RKO (cell line): ENCODE measurements at regions not wholly inside any gene's neighbourhood (a gene's known extent, or its start where the extent isn't known, plus 50 kb on each side); places are given as distances from the start of the nearest gene placed in this dataset.
"Not testable (repeated sequence)": the region's sequence is repeated elsewhere in the genome, so short reads cannot be mapped to it uniquely, and the experiment has no call there.

ENCODE experiments used
- DNase-seq: peaks from one replicate; pipeline ENCODE4 v3.0.0-alpha.2; 2016; ENCODE audit warnings: low spot score

DNA sequence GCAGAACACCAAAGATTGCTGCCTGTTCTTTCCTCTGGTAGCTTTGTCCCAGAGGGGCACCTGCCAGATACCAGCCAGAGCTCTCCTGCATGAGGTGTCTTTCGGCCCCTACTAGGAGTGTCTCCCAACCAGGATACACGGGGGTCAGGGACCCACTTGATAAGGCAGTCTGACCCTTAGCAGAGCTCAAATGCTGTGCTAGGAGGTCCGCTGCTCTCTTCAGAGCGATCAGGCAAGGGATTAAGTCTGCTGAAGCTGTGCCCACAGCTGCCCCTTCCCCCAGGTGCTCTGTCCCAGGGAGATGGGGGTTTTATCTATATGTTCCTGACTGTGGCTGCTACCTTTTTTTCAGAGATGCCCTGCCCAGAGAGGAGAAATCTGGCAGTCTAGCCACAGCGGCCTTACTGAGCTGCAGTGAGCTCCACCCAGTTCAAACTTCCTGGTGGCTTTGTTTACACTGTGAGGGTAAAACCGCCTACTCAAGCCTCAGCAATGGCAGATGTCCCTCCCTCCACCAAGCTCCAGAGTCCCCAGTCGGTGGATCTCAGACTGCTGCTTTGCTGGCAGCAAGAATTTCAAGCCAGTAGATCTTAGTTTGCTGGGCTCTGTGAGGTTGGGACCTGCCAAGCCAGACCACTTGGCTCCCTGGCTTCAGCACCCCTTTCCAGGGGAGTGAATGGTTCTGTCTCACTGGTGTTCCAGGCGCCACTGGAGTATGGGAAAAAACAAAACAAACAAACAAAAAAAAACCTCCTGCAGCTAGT is 52.0 kb upstream of the TMTC2 start:
- not testable (repeated sequence) for DNase-seq

DNA sequence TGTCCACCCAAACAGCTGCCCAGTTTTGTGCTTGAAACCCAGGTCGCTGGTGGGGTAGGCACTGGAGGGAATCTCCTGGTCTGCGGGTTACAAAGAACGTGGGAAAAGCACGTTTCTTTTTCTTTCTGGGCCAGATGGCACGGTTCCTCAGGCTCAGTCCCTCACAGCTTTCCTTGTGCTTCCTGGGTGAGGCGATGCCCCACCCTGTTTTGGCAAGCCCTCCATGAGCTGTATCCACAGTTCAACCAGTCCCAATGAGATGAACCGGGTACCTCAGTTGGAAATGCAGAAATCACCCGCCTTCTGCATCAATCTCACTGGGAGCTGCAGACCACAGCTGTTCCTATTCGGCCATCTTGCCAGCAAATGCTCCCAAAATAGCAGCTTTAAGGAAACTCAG is 51.4 kb upstream of the TMTC2 start:
- no peak for DNase-seq
